Limb (tissue), 2 donors: ENCODE measurements at regions not wholly inside any gene's neighbourhood (a gene's known extent, or its start where the extent isn't known, plus 50 kb on each side); places are given as distances from the start of the nearest gene placed in this dataset.
A peak's percentile ranks its signal among the peaks of the same experiment; 100 is the strongest.
"Not testable (repeated sequence)": the region's sequence is repeated elsewhere in the genome, so short reads cannot be mapped to it uniquely, and the experiment has no call there.

Source experiments
- DNase-seq, 2 donors: peaks; one replicate each; pipeline ENCODE4 v3.0.0-alpha.2; 2016; ENCODE audit errors: extremely low spot score in 2 of 2

- DNase-seq: no peak
These were observed 145.1 kb downstream of the LCA5 start for GRCh38 chr6:79392094-79392493.

- no peak for DNase-seq
These were observed 145.8 kb downstream of the LCA5 start for GRCh38 chr6:79391480-79391879.

- no peak for DNase-seq
These were observed 151.3 kb downstream of the LCA5 start for GRCh38 chr6:79385893-79386292.

- no peak for DNase-seq
These were observed 150.9 kb upstream of the HMGN3 start for GRCh38 chr6:79385333-79385732.

DNA sequence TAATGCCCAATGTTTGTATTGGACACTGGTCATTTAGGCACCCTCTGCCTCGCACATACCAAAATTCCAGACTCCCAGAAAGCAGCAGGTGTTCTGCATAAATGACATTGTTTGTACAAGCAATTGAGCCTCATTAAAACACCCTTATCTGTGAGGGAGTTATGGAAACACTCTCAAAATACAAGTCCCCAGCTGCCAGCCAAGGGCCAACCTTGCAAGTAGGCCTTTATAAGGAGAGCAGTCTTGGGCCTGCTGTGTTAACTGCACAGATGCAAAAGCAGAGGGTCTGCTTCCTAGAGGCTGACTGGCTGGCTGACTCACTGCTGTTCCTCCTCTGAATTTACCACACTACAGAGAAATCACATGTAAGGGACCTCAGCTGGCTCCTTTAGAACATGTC is 150.4 kb upstream of the HMGN3 start:
- no peak for DNase-seq

GRCh38 chr6:79378957-79379356 is 144.5 kb upstream of the HMGN3 start:
- no peak for DNase-seq

DNA sequence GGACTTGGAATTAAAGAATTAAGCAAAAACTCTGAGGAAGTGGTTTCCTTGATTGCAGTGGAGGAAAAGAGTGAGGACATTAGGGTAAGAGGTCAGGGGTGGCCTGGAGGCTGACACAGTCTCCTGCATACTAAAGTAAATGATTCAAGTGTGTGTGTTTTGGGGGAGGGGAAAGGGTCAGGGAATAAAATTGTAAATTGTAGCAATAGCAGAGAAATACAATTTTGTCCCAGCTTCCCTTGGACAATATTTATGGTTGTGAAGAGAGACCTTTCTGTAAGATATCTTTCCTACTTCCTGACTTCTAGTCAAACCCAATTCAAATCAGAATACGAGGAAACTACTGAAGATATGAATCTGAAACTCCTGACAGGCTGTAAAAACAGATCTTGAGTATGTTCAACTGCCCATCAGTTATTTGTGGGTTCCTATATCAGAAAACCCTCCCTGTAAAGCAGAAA is 143.4 kb upstream of the HMGN3 start:
- no peak for DNase-seq

- DNase-seq: no peak
These were observed 142.6 kb upstream of the HMGN3 start for GRCh38 chr6:79377047-79377446.

DNA sequence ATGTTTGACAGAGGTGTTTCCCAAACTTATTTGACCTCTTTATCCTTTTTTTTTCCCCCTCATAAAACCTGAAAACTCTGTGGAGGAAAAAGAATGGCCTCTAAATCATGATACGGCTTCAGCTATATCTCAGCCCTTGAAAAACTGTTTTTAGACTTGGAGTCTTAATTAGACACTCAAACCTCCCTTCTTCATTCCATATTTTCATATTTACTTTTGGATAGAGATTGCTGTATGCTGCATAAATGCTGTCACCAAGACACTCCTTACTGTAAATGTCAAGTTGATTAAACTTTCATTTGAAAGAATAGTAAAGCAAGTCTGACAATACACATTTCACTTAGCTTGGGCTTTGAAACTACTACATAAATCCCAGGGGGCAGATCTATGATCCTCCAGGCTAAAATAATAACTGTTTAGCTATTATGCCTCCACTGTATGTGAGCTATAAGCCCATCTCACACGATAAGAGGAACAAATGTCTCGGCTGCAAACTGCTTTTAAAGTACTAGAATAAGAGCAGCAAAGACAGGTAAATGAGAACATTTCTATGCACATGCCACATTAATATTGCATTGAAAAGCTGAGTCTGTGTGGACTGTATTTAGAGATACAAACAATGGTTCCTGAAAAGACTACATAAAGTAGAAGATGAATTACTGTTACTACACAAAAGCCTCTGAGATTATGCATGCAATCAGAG is 141.3 kb upstream of the HMGN3 start:
- DNase-seq: no peak

DNA sequence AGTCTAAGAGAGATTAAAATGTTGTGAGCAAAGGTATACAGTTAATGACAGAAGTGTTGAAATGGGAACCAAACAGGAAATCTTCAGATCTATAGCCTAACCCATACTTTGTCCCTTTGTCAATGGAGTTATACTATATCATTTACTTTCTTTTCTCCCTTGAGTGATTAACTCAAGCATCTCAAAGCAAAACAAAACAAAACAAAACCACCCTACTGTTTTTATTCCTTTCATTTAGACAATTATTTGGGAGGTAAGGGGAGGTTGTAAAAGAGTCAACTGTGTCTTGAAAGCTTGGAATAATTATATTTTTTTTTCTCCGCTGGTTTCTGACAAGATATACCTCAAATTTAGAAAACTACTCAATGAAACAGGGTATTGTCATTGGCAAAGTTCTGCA is 139.8 kb upstream of the HMGN3 start:
- no peak for DNase-seq

DNA sequence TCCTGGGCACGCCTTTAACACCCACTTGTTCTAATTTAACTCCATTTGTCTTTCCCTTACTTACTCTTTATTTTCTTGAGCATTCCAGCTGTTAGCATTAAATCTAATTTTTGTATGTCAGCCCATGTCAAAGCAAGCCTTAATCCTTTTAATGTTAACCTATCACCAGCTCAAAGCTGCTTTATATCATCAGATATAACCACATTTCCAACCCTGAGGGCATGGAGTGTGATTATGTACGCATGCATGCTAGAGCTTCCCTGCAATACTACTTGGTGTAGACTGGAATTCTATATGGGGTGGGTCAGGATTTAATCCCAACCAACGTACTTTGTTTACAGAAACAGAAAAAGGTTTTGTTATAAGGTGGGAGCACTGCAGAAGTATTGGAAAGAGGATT is 139.4 kb upstream of the HMGN3 start:
- DNase-seq: no peak

DNA sequence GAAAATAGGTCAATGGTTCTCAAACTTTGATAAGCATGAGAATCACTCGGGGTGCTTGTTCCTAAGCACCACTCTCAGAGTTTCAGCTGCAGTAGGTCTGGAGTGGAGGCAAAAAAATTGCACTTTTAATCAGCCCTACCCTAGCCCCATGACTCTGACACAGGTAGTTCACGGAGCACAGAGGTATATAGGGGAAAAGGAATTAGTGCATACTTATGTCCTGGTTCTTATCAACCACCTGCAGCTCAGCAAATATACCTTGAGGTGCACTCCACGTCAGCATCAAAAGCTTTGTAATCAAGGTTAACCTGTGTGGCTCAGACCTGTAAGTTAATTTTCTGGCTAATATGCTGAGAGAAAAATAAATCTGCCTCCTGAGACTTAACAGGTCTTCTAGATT is 138.8 kb upstream of the HMGN3 start:
- no peak for DNase-seq

- DNase-seq: no peak
These were observed 138.3 kb upstream of the HMGN3 start for GRCh38 chr6:79372757-79373156.

DNA sequence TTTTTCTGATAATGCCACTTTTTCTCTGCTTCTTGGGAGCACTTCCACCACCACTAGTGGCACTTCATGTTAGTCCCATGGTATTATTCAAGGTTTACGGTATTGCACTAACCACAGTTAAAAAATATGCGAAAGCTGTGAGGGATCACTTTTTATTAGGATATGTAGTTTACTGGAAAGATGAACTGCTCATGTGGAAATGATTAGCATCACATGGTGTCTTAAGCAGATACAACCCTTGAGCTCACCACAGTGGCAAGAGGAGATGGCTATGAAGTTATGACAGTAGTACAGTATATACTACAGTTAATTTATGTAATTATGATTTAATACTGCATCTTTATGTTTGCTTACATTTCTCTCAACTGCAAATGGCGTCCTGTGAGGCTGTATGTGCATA is 134.5 kb upstream of the HMGN3 start:
- DNase-seq: peak in 1 of 2 donors; percentile 0

GRCh38 chr6:79363441-79363840 is 129.0 kb upstream of the HMGN3 start:
- DNase-seq: not testable (repeated sequence)

- not testable (repeated sequence) for DNase-seq
These were observed 126.6 kb upstream of the HMGN3 start for GRCh38 chr6:79361074-79361473.

- DNase-seq: no peak
These were observed 118.7 kb upstream of the HMGN3 start for GRCh38 chr6:79353226-79353625.

DNA sequence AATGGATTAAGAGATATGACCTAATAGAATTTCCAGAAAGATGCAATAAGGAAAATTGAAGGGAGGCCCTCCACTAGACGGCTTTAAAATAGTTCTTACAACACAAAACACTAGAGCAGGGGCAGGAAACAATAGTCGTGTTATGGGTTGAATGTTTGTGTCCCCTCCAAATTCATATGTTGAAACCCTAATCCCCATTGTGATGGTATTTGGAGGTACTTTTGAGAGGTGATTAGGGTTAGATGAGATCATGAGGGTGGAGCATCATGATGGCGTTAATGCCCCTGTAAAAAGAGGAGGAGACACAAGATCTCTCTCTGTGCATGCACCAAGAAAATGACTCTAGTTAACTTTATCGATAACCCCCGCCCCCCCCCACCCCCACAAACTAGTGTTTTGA is 104.0 kb upstream of the HMGN3 start:
- no peak for DNase-seq

DNA sequence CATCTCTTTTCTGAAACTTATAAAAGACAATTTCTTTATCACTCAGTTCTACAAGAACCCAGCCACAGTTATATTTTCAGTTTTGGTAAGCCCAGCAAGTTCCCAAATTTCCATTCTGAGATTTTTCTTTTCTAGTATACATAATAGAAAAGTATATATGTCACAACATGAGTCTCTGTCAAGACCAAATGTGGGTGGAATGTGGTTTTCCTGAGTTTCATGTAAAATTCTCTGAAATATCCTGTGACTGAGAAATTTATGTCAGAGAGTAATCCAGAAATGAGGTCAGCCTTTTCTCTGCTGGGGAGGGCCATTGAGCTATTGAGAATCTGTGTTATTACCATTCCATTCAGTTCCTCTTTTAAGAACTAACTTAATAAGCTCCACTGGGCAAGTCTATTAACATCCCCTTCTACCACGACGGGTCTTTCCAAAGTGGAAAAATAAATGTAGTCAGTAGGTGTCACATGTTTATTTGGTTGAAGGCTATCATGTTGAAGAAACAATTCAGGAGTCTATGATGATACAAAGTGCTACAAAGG is 100.7 kb upstream of the HMGN3 start:
- DNase-seq: no peak

- DNase-seq: no peak
These were observed 100.2 kb upstream of the HMGN3 start for GRCh38 chr6:79334674-79335073.

DNA sequence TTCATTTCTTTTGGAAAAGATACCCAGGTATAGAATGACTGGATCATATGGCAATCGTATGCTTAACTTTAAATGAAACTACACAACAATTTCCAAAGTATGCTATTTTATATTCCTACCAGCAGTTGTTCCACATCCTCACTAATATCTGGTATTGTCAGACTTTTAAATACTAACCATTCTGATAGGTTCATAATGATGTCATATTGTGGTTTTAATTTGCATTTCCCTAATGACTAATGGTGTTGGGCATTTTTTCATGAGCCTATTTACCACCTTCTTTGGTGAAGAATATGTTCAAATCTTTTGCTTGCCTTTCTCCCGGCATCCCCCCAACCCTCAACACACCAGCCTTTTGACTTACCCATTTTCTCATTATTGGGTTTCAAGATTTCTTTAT is 96.2 kb upstream of the HMGN3 start:
- DNase-seq: no peak

- DNase-seq: no peak
These were observed 78.8 kb upstream of the HMGN3 start for GRCh38 chr6:79313254-79313653.

DNA sequence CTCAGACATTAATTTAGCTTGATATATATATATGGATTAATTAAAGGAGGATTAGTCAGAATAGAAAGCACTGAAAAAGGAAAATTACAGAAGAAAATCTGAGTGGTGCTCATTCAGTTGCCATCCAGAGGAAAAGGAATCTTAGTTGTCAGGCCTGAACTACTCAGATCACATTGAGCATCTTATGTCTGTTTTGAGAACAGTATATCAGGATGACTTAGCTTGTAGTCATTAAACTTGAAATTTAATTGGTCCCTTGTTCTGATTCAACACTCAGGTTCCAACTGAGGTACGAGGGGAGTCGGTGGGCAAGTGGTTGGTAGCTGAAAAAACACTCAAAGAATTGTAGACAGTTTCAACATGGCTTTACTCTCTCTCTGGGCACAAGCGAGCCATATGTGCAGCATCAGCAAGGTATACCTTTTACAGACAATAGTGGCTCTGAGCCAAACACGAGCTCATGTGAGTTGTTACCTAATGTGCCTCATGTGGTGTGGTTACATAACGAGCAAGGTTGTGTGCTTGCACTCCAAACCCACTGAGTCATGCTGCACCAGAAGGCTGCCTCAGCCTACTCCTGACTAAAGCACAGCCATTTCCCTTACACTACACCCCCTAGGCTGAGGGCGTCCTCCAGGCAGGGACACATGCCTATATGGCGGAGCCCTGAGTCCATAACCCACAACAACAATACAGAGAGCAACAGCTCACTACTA is 73.0 kb upstream of the HMGN3 start:
- no peak for DNase-seq
